ENCODE measurements at regions not wholly inside any gene's neighbourhood (a gene's known extent, or its start where the extent isn't known, plus 50 kb on each side); places are given as distances from the start of the nearest gene placed in this dataset.

GRCh38 chr16:49024896-49025295 lies 256.7 kb downstream of the CBLN1 start (continued):
- TF ChIP-seq ZBTB33 (IDR thresholded peaks at IDR 0.05; ENCODE audit: borderline replicate concordance, low read depth) (no peak), GATA2 (CRISPR knock-in tag; IDR thresholded peaks at IDR 0.05) (no peak), JUND (IDR thresholded peaks at IDR 0.05) (no peak), MAX (IDR thresholded peaks at IDR 0.05; ENCODE audit: low read depth) (no peak), RCOR1 (IDR thresholded peaks at IDR 0.05; ENCODE audit: low read length) (no peak), RAD21 (IDR thresholded peaks at IDR 0.05; ENCODE audit: low read length) (no peak), EZH2phosphoT487 (IDR thresholded peaks at IDR 0.05; ENCODE audit: borderline replicate concordance, low read depth) (no peak), PBX3 (IDR thresholded peaks at IDR 0.05) (no peak)

GRCh38 chr16:49024016-49024415 lies 257.6 kb downstream of the CBLN1 start:
- H3K4me1 ChIP-seq (ENCODE audit: control insufficient read depth in 1 of 2, insufficient read depth in 2 of 2, low read depth in 1 of 2, low read length in 1 of 2): peaks cover 0 to 29% of the 10 kb centered on the region in 2 experiments; a peak in 2 of 4 replicates
- no peak overlapping the region for H3K27ac ChIP-seq (ENCODE audit: low read depth in 2 of 2, low read length in 1 of 2)
- no peaks in the 10 kb centered on the region for H3K36me3 ChIP-seq (replicated peaks in 1 of 2; ENCODE audit: control insufficient read depth in 1 of 2, insufficient read depth in 2 of 2, low read length in 1 of 2)
- H4K20me1 ChIP-seq (ENCODE audit: insufficient read depth): no peaks in the 10 kb centered on the region
- no peaks in the 10 kb centered on the region for H3K27me3 ChIP-seq (ENCODE audit: insufficient read depth)
- H3K9me3 ChIP-seq: no peaks in the 10 kb centered on the region
- DNase-seq: no peak
- no peaks in the 10 kb centered on the region for H3F3A ChIP-seq (replicated peaks; ENCODE audit: insufficient read depth)
- H3K79me2 ChIP-seq (ENCODE audit: insufficient read depth): no peaks in the 10 kb centered on the region
- CTCF ChIA-PET: no interaction called here
- no peak overlapping the region for H3K4me2 ChIP-seq
- H3K9me2 ChIP-seq: no peaks in the 10 kb centered on the region
- POLR2A ChIA-PET: no interaction called here
- H3K4me3 ChIP-seq (ENCODE audit: low read depth in 2 of 2, low read length in 1 of 2): no peak overlapping the region
- 33% methylated on average over 5 of the region's 7 CpGs for WGBS (ENCODE audit: low lambda C conversion rate)
- H3K9ac ChIP-seq: no peak overlapping the region
- TF ChIP-seq FOXM1 (IDR thresholded peaks at IDR 0.05; ENCODE audit: low read depth) (no peak), MXI1 (IDR thresholded peaks at IDR 0.05; ENCODE audit: low read depth, low read length) (no peak), TAF1 (IDR thresholded peaks at IDR 0.05; ENCODE audit: borderline replicate concordance, low read depth, low read length) (no peak), PBX3 (IDR thresholded peaks at IDR 0.05) (no peak), JUND (IDR thresholded peaks at IDR 0.05) (no peak), CTCF (IDR thresholded peaks at IDR 0.05) (no peak), USF2 (IDR thresholded peaks at IDR 0.05; ENCODE audit: borderline replicate concordance, low read depth, low read length) (no peak), GATA2 (CRISPR knock-in tag; IDR thresholded peaks at IDR 0.05) (no peak), GABPA (IDR thresholded peaks at IDR 0.05; ENCODE audit: low read depth) (no peak), YY1 (IDR thresholded peaks at IDR 0.05; ENCODE audit: low read depth) (no peak), FOSL2 (IDR thresholded peaks at IDR 0.05; ENCODE audit: borderline replicate concordance, low read depth) (no peak)
- H2AFZ ChIP-seq (ENCODE audit: low read depth): no peak overlapping the region
